Endothelial cell of umbilical vein (primary cell): ENCODE measurements at regions not wholly inside any gene's neighbourhood (a gene's known extent, or its start where the extent isn't known, plus 50 kb on each side); places are given as distances from the start of the nearest gene placed in this dataset.

Experiments
- BruUV-seq: library from RNA; stranded (reverse); fragments of 400-500 nt; replicated peaks from 2 replicates; lab custom pipeline; 2021; lab: Mats Ljungman, UMichigan
- CTCF ChIA-PET: fragments of 300-600, 350-600 bp; sonication (Branson Sonifier 250); formaldehyde crosslinking; loops from one replicate; lab custom pipeline; 2021; ENCODE audit warnings: antibody characterized with exemption, inconsistent platforms; lab: Charles Lee
- POLR2A ChIA-PET: fragments of 300-600, 350-600 bp; sonication (Branson Sonifier 250); formaldehyde crosslinking; loops from one replicate; lab custom pipeline; 2021; ENCODE audit warnings: antibody characterized with exemption, inconsistent platforms; lab: Charles Lee
- DNase-seq: peaks from one replicate; pipeline ENCODE4 v3.0.0-alpha.2; 2011; ENCODE audit warnings: low read depth, low spot score
- FAIRE-seq: peaks from 2 replicates; lab custom pipeline; 2011; peaks lifted over from hg19 to GRCh38; lab: Jason Lieb, UNC
- H2AFZ ChIP-seq: 2 replicates; pipeline ENCODE4 v1.6.0; 2012; ENCODE audit warnings: low read depth, low read length, control low read depth, inconsistent platforms
- H3K27ac ChIP-seq: 2 replicates; pipeline ENCODE4 v1.5.1; 2011; ENCODE audit warnings: low read depth, mild to moderate bottlenecking, control low read depth, low read length, moderate library complexity; ENCODE audit not compliant: insufficient read depth
- H3K27me3 ChIP-seq, 2 experiments: 2 replicates each; pipeline versions ENCODE4 v1.6.0 to v1.6.1; 2011; ENCODE audit warnings: low read length in 2 of 2, mixed read lengths in 1 of 2; ENCODE audit not compliant: control insufficient read depth in 2 of 2, insufficient read depth in 2 of 2
- H3K36me3 ChIP-seq, 2 experiments: 2 replicates in 1 of 2; 3 replicates in 1 of 2; pipeline ENCODE4 v1.5.1; 2011; ENCODE audit warnings: low read length in 2 of 2, mild to moderate bottlenecking in 1 of 2, moderate library complexity in 1 of 2; ENCODE audit not compliant: control insufficient read depth in 2 of 2, insufficient read depth in 2 of 2; ENCODE audit errors: extremely low read depth in 1 of 2
- H3K4me1 ChIP-seq: 3 replicates; pipeline ENCODE4 v1.5.1; 2011; ENCODE audit warnings: mild to moderate bottlenecking, low read length; ENCODE audit not compliant: control insufficient read depth, insufficient read depth; ENCODE audit errors: extremely low read depth
- H3K4me2 ChIP-seq: 2 replicates; pipeline ENCODE4 v1.6.1; 2011; ENCODE audit warnings: low read length, control low read depth, mixed read lengths; ENCODE audit not compliant: insufficient read depth
- H3K4me3 ChIP-seq, 3 experiments: fragments of 200-600 bp in 1 of 3; sonication (generic), shearing (Covaris generic) in 1 of 3; replicated peaks in 1 of 3; 2 replicates each; pipeline ENCODE4 v1.5.1; 2011 to 2016; ENCODE audit warnings: control low read depth in 3 of 3, low read length in 3 of 3, mild to moderate bottlenecking in 2 of 3, inconsistent platforms in 1 of 3, low read depth in 1 of 3, moderate library complexity in 1 of 3; ENCODE audit not compliant: insufficient read depth in 1 of 3
- H3K79me2 ChIP-seq: 2 replicates; pipeline ENCODE4 v1.6.0; 2012; ENCODE audit warnings: low read length, inconsistent platforms; ENCODE audit not compliant: control insufficient read depth, insufficient read depth
- H3K9ac ChIP-seq: replicated peaks from 2 replicates; pipeline ENCODE3; 2011; ENCODE audit warnings: low read length, control low read depth; ENCODE audit not compliant: insufficient read depth; ENCODE audit errors: extremely low read depth
- H3K9me1 ChIP-seq: replicated peaks from 3 replicates; pipeline ENCODE4 v1.6.0; 2011; ENCODE audit warnings: mild to moderate bottlenecking, low read length; ENCODE audit not compliant: control insufficient read depth, insufficient read depth; ENCODE audit errors: extremely low read depth
- H3K9me3 ChIP-seq: replicated peaks from 2 replicates; pipeline ENCODE4 v1.5.1; 2012; ENCODE audit warnings: low read length, inconsistent platforms; ENCODE audit not compliant: control insufficient read depth, insufficient read depth
- H4K20me1 ChIP-seq: replicated peaks from 2 replicates; pipeline ENCODE3; 2011; ENCODE audit warnings: mild to moderate bottlenecking, low read length; ENCODE audit not compliant: control insufficient read depth, insufficient read depth; ENCODE audit errors: extremely low read depth
- EZH2 ChIP-seq: IDR thresholded peaks from 2 replicates; pipeline ENCODE4 v1.6.1; 2012; ENCODE audit warnings: borderline replicate concordance, low read depth, mild to moderate bottlenecking, moderate library complexity, low read length, inconsistent platforms; ENCODE audit not compliant: severe bottlenecking
- FOS ChIP-seq: IDR thresholded peaks from 2 replicates; pipeline ENCODE4 v1.6.1; 2011; ENCODE audit warnings: mild to moderate bottlenecking, low read length, moderate library complexity, borderline replicate concordance; ENCODE audit not compliant: insufficient read depth
- GATA2 ChIP-seq: IDR thresholded peaks from 2 replicates; pipeline ENCODE4 v1.7.0; 2011; ENCODE audit warnings: low read depth, mild to moderate bottlenecking, moderate library complexity, mixed read lengths, low read length; ENCODE audit not compliant: insufficient read length, insufficient read depth
- JUN ChIP-seq: IDR thresholded peaks from 2 replicates; pipeline ENCODE4 v1.6.1; 2011; ENCODE audit warnings: borderline replicate concordance, low read depth; ENCODE audit not compliant: insufficient read length, insufficient read depth
- MYC ChIP-seq: IDR thresholded peaks from one replicate; pipeline ENCODE4 v1.6.1; 2011; ENCODE audit warnings: mild to moderate bottlenecking, low read depth, low read length
- POLR2A ChIP-seq: IDR thresholded peaks from 2 replicates; pipeline ENCODE4 v1.6.1; 2012; ENCODE audit warnings: low read depth, mild to moderate bottlenecking, control low read depth, low read length
- POLR2AphosphoS5 ChIP-seq: IDR thresholded peaks from 2 replicates; pipeline ENCODE4 v1.6.1; 2012; ENCODE audit warnings: low read depth, mild to moderate bottlenecking, control low read depth, low read length, moderate library complexity; ENCODE audit not compliant: insufficient read depth
- dilution Hi-C: fragments of 300-500 bp; cut with MboI; formaldehyde crosslinking; loops from one replicate; pipeline ENCODE4 v1.15.0; 2019; ENCODE audit warnings: low sequenced_read_pairs; ENCODE audit not compliant: extremely low pct_ligation_motif_present
- intact Hi-C: fragments of 100-400 bp; cut with micrococcal nuclease; formaldehyde crosslinking; loops from one replicate; pipeline ENCODE4 v1.10.0; 2022
- TF ChIP-seq, protein P1 (sequence below), 2 donors: IDR thresholded peaks; 1 replicate in 1 of 2; 2 replicates in 1 of 2; pipeline ENCODE4 v1.5.1; 2011; ENCODE audit warnings: low read length in 2 of 2, mild to moderate bottlenecking in 2 of 2, moderate library complexity in 2 of 2, control low read depth in 1 of 2, inconsistent platforms in 1 of 2, low read depth in 1 of 2; ENCODE audit not compliant: insufficient read depth in 1 of 2; ENCODE audit errors: extremely low read depth in 1 of 2
- TF ChIP-seq, protein P2 (sequence below): IDR thresholded peaks from 2 replicates; pipeline ENCODE4 v1.6.1; 2011; ENCODE audit not compliant: insufficient read depth, insufficient read length

DNA sequence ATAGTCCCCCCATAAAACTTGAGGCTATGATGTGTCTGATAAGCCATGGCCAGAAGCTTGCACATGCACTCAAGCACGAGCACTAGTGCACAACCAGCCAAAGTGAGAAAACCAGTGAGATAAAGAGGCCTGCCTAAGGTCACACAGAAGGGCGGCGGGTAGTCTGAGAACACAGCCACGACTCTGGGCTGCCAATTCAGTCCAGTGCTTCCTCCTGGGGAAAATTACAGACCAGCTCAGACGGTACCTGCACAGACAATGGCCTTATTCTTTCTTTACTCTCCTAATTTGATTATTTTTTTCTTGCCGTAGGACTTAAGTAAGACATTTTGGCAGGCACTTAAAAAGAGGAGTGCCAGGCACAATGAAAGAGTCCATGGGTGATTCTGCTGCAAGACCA is 533.2 kb upstream of the FAT1 start:
- TF ChIP-seq, protein P1, sequence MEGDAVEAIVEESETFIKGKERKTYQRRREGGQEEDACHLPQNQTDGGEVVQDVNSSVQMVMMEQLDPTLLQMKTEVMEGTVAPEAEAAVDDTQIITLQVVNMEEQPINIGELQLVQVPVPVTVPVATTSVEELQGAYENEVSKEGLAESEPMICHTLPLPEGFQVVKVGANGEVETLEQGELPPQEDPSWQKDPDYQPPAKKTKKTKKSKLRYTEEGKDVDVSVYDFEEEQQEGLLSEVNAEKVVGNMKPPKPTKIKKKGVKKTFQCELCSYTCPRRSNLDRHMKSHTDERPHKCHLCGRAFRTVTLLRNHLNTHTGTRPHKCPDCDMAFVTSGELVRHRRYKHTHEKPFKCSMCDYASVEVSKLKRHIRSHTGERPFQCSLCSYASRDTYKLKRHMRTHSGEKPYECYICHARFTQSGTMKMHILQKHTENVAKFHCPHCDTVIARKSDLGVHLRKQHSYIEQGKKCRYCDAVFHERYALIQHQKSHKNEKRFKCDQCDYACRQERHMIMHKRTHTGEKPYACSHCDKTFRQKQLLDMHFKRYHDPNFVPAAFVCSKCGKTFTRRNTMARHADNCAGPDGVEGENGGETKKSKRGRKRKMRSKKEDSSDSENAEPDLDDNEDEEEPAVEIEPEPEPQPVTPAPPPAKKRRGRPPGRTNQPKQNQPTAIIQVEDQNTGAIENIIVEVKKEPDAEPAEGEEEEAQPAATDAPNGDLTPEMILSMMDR (IDR thresholded peaks at IDR 0.05; ENCODE audit: extremely low read depth in 1 of 2, insufficient read depth in 1 of 2, low read depth in 1 of 2, low read length in 2 of 2), result no peak
- TF ChIP-seq POLR2AphosphoS5 (no peak), JUN (no peak)
- H3K27ac ChIP-seq, result no peak overlapping the region
- H4K20me1 ChIP-seq, result no peaks in the 10 kb centered on the region
- intact Hi-C loops (no loop called here), dilution Hi-C loops (no loop called here)
- no peaks in the 10 kb centered on the region for H3K9me1 ChIP-seq
- H3K36me3 ChIP-seq, result no peaks in the 10 kb centered on the region
- no peak overlapping the region for H3K9ac ChIP-seq
- no peaks in the 10 kb centered on the region for H3K27me3 ChIP-seq
- H3K9me3 ChIP-seq, result peaks cover 2% of the 10 kb centered on the region
- H3K4me2 ChIP-seq, result no peak overlapping the region
- H3K4me3 ChIP-seq, result no peak overlapping the region
- FAIRE-seq (no peak), DNase-seq (no peak)
- no peaks in the 10 kb centered on the region for H3K79me2 ChIP-seq
- no peak overlapping the region for H2AFZ ChIP-seq
- ChIA-PET CTCF (no interaction called here), POLR2A (no interaction called here)
- BruUV-seq, result no TSS peak
- H3K4me1 ChIP-seq, result no peaks in the 10 kb centered on the region

DNA sequence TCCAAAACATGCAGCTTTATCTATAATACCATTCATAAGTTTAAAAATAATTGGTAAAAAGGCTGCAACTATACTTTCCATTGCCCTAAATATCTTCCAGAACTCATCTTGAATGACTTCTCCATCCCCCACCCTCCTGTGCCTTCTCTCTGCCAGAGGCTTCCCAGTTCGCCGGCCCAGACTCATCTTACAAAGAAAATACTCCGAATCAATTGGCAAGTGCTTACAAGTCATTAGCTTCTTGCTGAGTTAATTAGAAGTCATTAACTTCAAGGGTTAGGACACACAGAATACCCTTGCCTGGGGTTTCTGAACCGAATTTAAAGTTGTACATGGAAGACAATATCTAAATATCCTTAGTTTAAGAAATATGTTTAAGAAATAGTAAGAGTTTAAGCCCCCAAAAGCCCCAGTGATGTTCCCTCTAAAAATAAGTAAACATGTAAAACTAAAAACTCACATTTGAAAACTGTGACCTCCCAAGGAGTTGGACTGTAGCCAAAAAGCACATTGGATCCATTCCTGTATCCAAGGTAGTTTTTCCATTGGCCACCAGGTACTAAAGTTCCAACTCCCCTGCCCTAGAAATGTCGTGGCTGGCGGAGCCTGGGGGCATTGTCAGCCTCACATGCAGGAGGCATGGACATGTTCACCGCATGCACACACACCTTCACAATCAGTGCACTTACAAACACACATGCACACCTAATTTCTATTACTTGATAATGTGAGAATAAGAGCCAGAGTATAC is 535.2 kb upstream of the FAT1 start:
- Histone ChIP-seq H3K27me3 (no peaks in the 10 kb centered on the region), H3K9ac (no peak overlapping the region), H2AFZ (no peak overlapping the region), H3K9me3 (peaks cover 2% of the 10 kb centered on the region), H3K4me3 (no peak overlapping the region), H3K9me1 (no peaks in the 10 kb centered on the region), H3K4me2 (no peak overlapping the region), H3K27ac (no peak overlapping the region), H4K20me1 (no peaks in the 10 kb centered on the region), H3K79me2 (no peaks in the 10 kb centered on the region), H3K36me3 (no peaks in the 10 kb centered on the region), H3K4me1 (no peaks in the 10 kb centered on the region)
- no peak for FAIRE-seq
- BruUV-seq, result no TSS peak
- TF ChIP-seq GATA2 (no peak), FOS (no peak), JUN (no peak), MYC (no peak), POLR2AphosphoS5 (no peak), POLR2A (no peak), EZH2 (no peak)
- TF ChIP-seq, protein P2, sequence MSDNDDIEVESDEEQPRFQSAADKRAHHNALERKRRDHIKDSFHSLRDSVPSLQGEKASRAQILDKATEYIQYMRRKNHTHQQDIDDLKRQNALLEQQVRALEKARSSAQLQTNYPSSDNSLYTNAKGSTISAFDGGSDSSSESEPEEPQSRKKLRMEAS, result no peak
- TF ChIP-seq, protein P1 (IDR thresholded peaks at IDR 0.05; ENCODE audit: extremely low read depth in 1 of 2, insufficient read depth in 1 of 2, low read depth in 1 of 2, low read length in 2 of 2), result no peak
- dilution Hi-C loops, result no loop called here
- ChIA-PET CTCF (no interaction called here), POLR2A (no interaction called here)
- intact Hi-C loops, result no loop called here
- no peak for DNase-seq
